GM23338 (cell line): ENCODE measurements at regions not wholly inside any gene's neighbourhood (a gene's known extent, or its start where the extent isn't known, plus 50 kb on each side); places are given as distances from the start of the nearest gene placed in this dataset.

ENCODE experiments used
- CREB1 ChIP-seq: fragments of 250-450 bp; sonication (Bioruptor Pico); IDR thresholded peaks from 2 replicates; pipeline ENCODE4 v1.5.0; 2020; ENCODE audit warnings: low read depth, mild to moderate bottlenecking, moderate library complexity
- CTCF ChIP-seq, 2 experiments: fragments of 200-600 bp in 1 of 2; sonication (generic) in 1 of 2; conservative IDR thresholded peaks; 2 replicates each; pipeline versions ENCODE4 v1.5.1 to v1.6.1; 2016 to 2017; ENCODE audit warnings: antibody characterized with exemption in 2 of 2, low read depth in 2 of 2, mild to moderate bottlenecking in 2 of 2, moderate library complexity in 1 of 2
- EZH2 ChIP-seq: fragments of 200-600 bp; sonication (generic); IDR thresholded peaks from one replicate; pipeline ENCODE4 v1.8.0; 2017; ENCODE audit warnings: antibody characterized with exemption, mild to moderate bottlenecking, low read depth; ENCODE audit not compliant: unreplicated experiment
- EZH2phosphoT487 ChIP-seq: fragments of 200-600 bp; sonication (generic); IDR thresholded peaks from one replicate; pipeline ENCODE4 v1.8.1; 2018; ENCODE audit warnings: antibody characterized with exemption; ENCODE audit not compliant: unreplicated experiment
- JUNB ChIP-seq: IDR thresholded peaks from one replicate; pipeline ENCODE4 v1.6.1; 2016; ENCODE audit warnings: antibody characterized with exemption; ENCODE audit not compliant: unreplicated experiment
- NANOG ChIP-seq: IDR thresholded peaks from 2 replicates; pipeline ENCODE4 v1.6.1; 2016; ENCODE audit warnings: antibody characterized with exemption, borderline replicate concordance
- POLR2AphosphoS5 ChIP-seq: IDR thresholded peaks from 2 replicates; pipeline ENCODE4 v1.6.1; 2016; ENCODE audit warnings: antibody characterized with exemption, low read depth
- REST ChIP-seq: IDR thresholded peaks from one replicate; pipeline ENCODE4 v1.6.1; 2018; ENCODE audit warnings: antibody characterized with exemption; ENCODE audit not compliant: unreplicated experiment
- STAT1 ChIP-seq: IDR thresholded peaks from one replicate; pipeline ENCODE4 v1.6.1; 2016; ENCODE audit warnings: antibody characterized with exemption; ENCODE audit not compliant: unreplicated experiment
- ZNF114 ChIP-seq: fragments of 250-450 bp; sonication (Bioruptor Pico); IDR thresholded peaks from 2 replicates; pipeline ENCODE4 v1.5.0; 2020; ENCODE audit warnings: mild to moderate bottlenecking, moderate library complexity
- TF ChIP-seq, protein P1 (sequence below): IDR thresholded peaks from 2 replicates; pipeline ENCODE4 v1.6.1; 2016; ENCODE audit warnings: antibody characterized with exemption
- TF ChIP-seq, protein P2 (sequence below): fragments of 250-450 bp; sonication (Bioruptor Pico); IDR thresholded peaks from 2 replicates; pipeline ENCODE4 v1.5.0; 2020; ENCODE audit warnings: mild to moderate bottlenecking, moderate library complexity

- TF ChIP-seq EZH2: no peak
- no peak for TF ChIP-seq EZH2phosphoT487
- no peak for TF ChIP-seq CTCF (conservative IDR thresholded peaks at IDR 0.05; ENCODE audit: low read depth in 2 of 2)
- no peak for TF ChIP-seq NANOG
- TF ChIP-seq POLR2AphosphoS5: no peak
- TF ChIP-seq ZNF114 (CRISPR knock-in tag): no peak
- TF ChIP-seq REST: no peak
- TF ChIP-seq STAT1: no peak
- TF ChIP-seq, protein P1, sequence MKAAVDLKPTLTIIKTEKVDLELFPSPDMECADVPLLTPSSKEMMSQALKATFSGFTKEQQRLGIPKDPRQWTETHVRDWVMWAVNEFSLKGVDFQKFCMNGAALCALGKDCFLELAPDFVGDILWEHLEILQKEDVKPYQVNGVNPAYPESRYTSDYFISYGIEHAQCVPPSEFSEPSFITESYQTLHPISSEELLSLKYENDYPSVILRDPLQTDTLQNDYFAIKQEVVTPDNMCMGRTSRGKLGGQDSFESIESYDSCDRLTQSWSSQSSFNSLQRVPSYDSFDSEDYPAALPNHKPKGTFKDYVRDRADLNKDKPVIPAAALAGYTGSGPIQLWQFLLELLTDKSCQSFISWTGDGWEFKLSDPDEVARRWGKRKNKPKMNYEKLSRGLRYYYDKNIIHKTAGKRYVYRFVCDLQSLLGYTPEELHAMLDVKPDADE: no peak
- TF ChIP-seq JUNB: no peak
- no peak for TF ChIP-seq CREB1 (CRISPR knock-in tag)
- TF ChIP-seq, protein P2, sequence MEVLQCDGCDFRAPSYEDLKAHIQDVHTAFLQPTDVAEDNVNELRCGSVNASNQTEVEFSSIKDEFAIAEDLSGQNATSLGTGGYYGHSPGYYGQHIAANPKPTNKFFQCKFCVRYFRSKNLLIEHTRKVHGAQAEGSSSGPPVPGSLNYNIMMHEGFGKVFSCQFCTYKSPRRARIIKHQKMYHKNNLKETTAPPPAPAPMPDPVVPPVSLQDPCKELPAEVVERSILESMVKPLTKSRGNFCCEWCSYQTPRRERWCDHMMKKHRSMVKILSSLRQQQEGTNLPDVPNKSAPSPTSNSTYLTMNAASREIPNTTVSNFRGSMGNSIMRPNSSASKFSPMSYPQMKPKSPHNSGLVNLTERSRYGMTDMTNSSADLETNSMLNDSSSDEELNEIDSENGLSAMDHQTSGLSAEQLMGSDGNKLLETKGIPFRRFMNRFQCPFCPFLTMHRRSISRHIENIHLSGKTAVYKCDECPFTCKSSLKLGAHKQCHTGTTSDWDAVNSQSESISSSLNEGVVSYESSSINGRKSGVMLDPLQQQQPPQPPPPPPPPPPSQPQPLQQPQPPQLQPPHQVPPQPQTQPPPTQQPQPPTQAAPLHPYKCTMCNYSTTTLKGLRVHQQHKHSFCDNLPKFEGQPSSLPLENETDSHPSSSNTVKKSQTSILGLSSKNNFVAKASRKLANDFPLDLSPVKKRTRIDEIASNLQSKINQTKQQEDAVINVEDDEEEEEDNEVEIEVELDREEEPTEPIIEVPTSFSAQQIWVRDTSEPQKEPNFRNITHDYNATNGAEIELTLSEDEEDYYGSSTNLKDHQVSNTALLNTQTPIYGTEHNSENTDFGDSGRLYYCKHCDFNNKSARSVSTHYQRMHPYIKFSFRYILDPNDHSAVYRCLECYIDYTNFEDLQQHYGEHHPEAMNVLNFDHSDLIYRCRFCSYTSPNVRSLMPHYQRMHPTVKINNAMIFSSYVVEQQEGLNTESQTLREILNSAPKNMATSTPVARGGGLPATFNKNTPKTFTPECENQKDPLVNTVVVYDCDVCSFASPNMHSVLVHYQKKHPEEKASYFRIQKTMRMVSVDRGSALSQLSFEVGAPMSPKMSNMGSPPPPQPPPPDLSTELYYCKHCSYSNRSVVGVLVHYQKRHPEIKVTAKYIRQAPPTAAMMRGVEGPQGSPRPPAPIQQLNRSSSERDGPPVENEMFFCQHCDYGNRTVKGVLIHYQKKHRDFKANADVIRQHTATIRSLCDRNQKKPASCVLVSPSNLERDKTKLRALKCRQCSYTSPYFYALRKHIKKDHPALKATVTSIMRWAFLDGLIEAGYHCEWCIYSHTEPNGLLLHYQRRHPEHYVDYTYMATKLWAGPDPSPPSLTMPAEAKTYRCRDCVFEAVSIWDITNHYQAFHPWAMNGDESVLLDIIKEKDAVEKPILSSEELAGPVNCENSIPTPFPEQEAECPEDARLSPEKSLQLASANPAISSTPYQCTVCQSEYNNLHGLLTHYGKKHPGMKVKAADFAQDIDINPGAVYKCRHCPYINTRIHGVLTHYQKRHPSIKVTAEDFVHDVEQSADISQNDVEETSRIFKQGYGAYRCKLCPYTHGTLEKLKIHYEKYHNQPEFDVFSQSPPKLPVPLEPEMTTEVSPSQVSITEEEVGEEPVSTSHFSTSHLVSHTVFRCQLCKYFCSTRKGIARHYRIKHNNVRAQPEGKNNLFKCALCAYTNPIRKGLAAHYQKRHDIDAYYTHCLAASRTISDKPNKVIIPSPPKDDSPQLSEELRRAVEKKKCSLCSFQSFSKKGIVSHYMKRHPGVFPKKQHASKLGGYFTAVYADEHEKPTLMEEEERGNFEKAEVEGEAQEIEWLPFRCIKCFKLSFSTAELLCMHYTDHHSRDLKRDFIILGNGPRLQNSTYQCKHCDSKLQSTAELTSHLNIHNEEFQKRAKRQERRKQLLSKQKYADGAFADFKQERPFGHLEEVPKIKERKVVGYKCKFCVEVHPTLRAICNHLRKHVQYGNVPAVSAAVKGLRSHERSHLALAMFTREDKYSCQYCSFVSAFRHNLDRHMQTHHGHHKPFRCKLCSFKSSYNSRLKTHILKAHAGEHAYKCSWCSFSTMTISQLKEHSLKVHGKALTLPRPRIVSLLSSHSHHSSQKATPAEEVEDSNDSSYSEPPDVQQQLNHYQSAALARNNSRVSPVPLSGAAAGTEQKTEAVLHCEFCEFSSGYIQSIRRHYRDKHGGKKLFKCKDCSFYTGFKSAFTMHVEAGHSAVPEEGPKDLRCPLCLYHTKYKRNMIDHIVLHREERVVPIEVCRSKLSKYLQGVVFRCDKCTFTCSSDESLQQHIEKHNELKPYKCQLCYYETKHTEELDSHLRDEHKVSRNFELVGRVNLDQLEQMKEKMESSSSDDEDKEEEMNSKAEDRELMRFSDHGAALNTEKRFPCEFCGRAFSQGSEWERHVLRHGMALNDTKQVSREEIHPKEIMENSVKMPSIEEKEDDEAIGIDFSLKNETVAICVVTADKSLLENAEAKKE: no peak
Observed at GRCh38 chr7:1314908-1315450, 82.3 kb downstream of the UNCX start.
